ENCODE measurements at regions not wholly inside any gene's neighbourhood (a gene's known extent, or its start where the extent isn't known, plus 50 kb on each side); places are given as distances from the start of the nearest gene placed in this dataset.

DNA sequence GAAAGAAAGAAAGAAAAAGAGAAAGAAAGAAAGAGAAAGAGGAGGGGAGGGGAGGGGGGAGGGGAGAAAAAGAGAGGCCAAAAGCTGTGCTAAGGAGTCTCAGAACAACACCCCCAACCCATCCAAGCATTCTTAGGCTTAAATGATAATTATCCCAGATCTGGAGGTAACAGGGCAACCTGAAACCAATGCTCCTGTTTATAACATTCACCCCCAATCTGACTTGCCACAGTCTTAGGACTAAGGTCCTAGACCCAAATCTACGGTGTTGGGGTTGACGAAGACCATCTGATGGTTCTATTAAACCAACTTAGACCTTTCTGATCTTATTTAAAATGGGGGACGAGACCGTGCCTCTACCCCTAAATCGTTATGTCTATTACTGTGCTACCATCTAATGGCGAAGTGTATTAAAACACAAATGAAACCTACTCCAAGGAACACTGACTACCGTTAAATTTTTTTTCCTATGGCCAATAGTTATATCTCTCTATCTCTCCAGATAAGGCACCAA is 119.3 kb upstream of the CDC42BPA start:
- peak overlapping the region; percentile 38 for H3K4me3 ChIP-seq (ENCODE audit: low read depth, low read length)
- H3K27me3 ChIP-seq (replicated peaks) = no peaks in the 10 kb centered on the region
- TF ChIP-seq, protein P1, sequence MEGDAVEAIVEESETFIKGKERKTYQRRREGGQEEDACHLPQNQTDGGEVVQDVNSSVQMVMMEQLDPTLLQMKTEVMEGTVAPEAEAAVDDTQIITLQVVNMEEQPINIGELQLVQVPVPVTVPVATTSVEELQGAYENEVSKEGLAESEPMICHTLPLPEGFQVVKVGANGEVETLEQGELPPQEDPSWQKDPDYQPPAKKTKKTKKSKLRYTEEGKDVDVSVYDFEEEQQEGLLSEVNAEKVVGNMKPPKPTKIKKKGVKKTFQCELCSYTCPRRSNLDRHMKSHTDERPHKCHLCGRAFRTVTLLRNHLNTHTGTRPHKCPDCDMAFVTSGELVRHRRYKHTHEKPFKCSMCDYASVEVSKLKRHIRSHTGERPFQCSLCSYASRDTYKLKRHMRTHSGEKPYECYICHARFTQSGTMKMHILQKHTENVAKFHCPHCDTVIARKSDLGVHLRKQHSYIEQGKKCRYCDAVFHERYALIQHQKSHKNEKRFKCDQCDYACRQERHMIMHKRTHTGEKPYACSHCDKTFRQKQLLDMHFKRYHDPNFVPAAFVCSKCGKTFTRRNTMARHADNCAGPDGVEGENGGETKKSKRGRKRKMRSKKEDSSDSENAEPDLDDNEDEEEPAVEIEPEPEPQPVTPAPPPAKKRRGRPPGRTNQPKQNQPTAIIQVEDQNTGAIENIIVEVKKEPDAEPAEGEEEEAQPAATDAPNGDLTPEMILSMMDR (IDR thresholded peaks at IDR 0.05; ENCODE audit: low read depth, low read length, missing control alignments) = peak; percentile 33
- no peaks in the 10 kb centered on the region for H3K36me3 ChIP-seq (replicated peaks)
- in situ Hi-C loops (cut with HindIII; ENCODE audit: low pct_ligation_motif_present, low sequenced_read_pairs) = loop anchor here (25.0 kb wide), 1 partner anchor 800 kb away; no protein-coding TSS in a partner anchor
- DNase-seq = peak; percentile 31
- no peak overlapping the region for H3K27ac ChIP-seq

DNA sequence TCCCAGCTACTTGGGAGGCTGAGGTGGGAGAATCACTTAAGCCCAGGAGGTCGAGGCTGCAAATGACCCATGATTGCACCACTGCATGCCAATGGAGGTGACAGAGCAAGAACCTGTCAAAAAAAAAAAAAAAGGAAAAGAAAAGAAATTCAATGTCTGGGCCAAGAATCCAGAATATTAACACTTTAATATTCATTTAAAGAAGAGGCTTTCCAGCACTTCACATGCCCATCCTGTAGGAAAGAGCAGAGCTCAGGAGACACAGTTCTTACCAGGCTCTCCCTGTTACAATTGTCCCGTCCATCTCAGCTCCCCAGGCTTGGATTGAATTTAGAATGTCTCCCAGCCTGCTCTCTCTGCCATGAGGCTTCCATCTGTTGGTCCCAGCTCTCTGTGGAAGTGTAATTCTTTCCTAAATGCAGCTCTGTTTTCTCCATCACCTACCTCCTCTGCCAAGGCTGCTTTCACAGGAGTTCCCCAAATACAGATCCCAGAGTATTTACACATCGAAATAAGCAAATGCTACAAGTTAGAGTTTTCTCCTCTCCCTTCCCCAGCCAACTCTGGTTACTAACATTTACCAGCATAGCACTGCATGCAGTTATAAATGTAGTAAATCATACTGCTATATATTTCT is 116.6 kb upstream of the CDC42BPA start:
- Histone ChIP-seq H3K27ac (no peak overlapping the region), H3K4me3 (ENCODE audit: low read depth, low read length) (no peak overlapping the region), H3K36me3 (replicated peaks) (no peaks in the 10 kb centered on the region), H3K27me3 (replicated peaks) (no peaks in the 10 kb centered on the region)
- TF ChIP-seq, protein P1 (IDR thresholded peaks at IDR 0.05; ENCODE audit: low read depth, low read length, missing control alignments) = no peak
- no peak for DNase-seq
- in situ Hi-C loops (cut with HindIII; ENCODE audit: low pct_ligation_motif_present, low sequenced_read_pairs) = loop anchor here (25.0 kb wide), 1 partner anchor 798 kb away; no protein-coding TSS in a partner anchor

DNA sequence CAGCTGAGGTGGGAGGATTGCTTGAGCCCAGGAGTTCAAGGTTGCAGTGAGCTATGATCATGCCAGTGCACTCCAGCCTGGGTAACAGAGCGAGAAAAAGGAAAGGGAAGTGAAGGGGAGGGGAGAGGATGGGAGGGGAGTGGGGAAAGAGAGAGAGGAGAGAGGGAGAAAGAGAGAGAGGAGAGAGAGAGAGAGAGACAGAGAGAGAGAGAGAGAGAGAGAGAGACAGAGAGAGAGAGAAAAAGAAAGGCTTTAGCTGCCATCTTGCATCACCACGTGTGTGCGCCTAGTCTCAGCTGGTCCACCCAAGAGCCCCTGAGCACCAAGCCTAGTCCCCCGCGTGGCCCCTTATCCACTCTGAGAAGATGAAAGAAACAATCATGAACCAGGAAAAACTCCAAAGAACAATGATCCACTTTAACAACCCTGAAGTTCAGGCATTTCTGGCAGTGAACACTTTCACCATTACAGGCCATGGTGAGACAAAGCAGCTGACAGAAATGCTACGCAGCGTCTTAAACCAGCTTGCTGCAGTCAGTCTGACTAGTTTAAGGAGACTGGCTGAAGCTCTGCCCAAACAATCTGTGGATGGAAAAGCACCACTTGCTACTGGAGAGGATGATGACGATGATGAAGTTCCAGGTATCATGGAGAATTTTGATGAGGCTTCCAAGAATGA is 115.5 kb upstream of the CDC42BPA start:
- in situ Hi-C loops (cut with HindIII; ENCODE audit: low pct_ligation_motif_present, low sequenced_read_pairs) = loop anchor here (25.0 kb wide), 1 partner anchor 797 kb away; no protein-coding TSS in a partner anchor
- no peak overlapping the region for H3K27ac ChIP-seq
- H3K36me3 ChIP-seq (replicated peaks) = no peaks in the 10 kb centered on the region
- no peak overlapping the region for H3K4me3 ChIP-seq (ENCODE audit: low read depth, low read length)
- no peak for DNase-seq
- TF ChIP-seq, protein P1 (IDR thresholded peaks at IDR 0.05; ENCODE audit: low read depth, low read length, missing control alignments) = no peak
- no peaks in the 10 kb centered on the region for H3K27me3 ChIP-seq (replicated peaks)

DNA sequence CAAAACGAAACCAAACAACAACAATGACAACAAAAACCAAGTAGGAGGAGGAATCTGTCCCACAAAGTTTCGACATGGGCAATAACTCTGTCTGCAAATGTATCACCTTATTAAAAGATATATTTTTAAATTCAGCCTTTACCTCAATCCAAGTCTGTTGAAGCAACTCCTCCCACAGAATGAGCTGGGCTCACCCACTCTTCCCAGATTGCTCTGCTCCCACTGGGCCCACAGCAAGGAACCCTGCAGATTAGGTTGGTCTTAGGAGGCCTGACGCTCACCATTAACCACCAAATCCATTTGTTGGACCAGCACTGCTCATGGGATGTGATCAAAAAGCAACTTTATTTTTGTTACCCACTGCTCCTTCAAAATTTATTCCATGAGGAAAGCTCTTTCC is 114.7 kb upstream of the CDC42BPA start:
- in situ Hi-C loops (cut with HindIII; ENCODE audit: low pct_ligation_motif_present, low sequenced_read_pairs) = loop anchor here (25.0 kb wide), 1 partner anchor 796 kb away; no protein-coding TSS in a partner anchor
- H3K36me3 ChIP-seq (replicated peaks) = no peaks in the 10 kb centered on the region
- H3K27ac ChIP-seq = no peak overlapping the region
- no peaks in the 10 kb centered on the region for H3K27me3 ChIP-seq (replicated peaks)
- TF ChIP-seq, protein P1 (IDR thresholded peaks at IDR 0.05; ENCODE audit: low read depth, low read length, missing control alignments) = no peak
- DNase-seq = no peak
- no peak overlapping the region for H3K4me3 ChIP-seq (ENCODE audit: low read depth, low read length)

DNA sequence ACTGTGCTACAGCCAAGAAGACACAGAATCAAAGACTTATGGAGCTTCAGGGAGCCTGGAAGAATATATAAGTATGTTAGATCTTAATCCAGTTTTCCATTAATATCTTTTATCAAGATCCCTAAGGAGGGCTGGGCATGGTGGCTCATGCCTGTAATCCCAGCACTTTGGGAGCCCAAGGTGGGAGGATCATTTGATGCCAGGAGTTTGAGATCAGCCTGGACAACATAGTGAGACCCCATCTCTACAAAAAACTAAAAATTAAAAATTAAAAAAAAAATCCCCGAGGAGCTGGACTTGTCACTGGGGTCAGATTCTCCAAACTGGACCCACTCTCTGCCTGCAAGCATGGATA is 113.9 kb upstream of the CDC42BPA start:
- in situ Hi-C loops (cut with HindIII; ENCODE audit: low pct_ligation_motif_present, low sequenced_read_pairs) = loop anchor here (25.0 kb wide), 1 partner anchor 795 kb away; no protein-coding TSS in a partner anchor
- TF ChIP-seq, protein P1 (IDR thresholded peaks at IDR 0.05; ENCODE audit: low read depth, low read length, missing control alignments) = no peak
- no peaks in the 10 kb centered on the region for H3K36me3 ChIP-seq (replicated peaks)

More for the DNA sequence above, 113.9 kb upstream of the CDC42BPA start:
- no peak for DNase-seq
- Histone ChIP-seq H3K4me3 (ENCODE audit: low read depth, low read length) (no peak overlapping the region), H3K27ac (no peak overlapping the region), H3K27me3 (replicated peaks) (no peaks in the 10 kb centered on the region)

All from brain microvascular endothelial cell (primary cell).